ENCODE measurements at regions not wholly inside any gene's neighbourhood (a gene's known extent, or its start where the extent isn't known, plus 50 kb on each side); places are given as distances from the start of the nearest gene placed in this dataset.

- no peak for ATAC-seq
- in situ Hi-C loops (cut with HindIII; ENCODE audit: low pct_unique_long_range_greater_than_20kb, low sequenced_read_pairs): no loop called here
- no TSS peak for BruUV-seq (replicated peaks)
- H3K4me1 ChIP-seq (ENCODE audit: control insufficient read depth, insufficient read depth, low read length): no peaks in the 10 kb centered on the region
- intact Hi-C loops (cut with micrococcal nuclease; ENCODE audit: unreplicated experiment): no loop called here
- no peak overlapping the region for H3K27ac ChIP-seq (ENCODE audit: low read length)
- H3K27me3 ChIP-seq (ENCODE audit: control insufficient read depth, insufficient read depth, low read length): no peaks in the 10 kb centered on the region
- TF ChIP-seq, protein P1, sequence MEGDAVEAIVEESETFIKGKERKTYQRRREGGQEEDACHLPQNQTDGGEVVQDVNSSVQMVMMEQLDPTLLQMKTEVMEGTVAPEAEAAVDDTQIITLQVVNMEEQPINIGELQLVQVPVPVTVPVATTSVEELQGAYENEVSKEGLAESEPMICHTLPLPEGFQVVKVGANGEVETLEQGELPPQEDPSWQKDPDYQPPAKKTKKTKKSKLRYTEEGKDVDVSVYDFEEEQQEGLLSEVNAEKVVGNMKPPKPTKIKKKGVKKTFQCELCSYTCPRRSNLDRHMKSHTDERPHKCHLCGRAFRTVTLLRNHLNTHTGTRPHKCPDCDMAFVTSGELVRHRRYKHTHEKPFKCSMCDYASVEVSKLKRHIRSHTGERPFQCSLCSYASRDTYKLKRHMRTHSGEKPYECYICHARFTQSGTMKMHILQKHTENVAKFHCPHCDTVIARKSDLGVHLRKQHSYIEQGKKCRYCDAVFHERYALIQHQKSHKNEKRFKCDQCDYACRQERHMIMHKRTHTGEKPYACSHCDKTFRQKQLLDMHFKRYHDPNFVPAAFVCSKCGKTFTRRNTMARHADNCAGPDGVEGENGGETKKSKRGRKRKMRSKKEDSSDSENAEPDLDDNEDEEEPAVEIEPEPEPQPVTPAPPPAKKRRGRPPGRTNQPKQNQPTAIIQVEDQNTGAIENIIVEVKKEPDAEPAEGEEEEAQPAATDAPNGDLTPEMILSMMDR (IDR thresholded peaks at IDR 0.05): no peak
- TF ChIP-seq POLR2AphosphoS5 (IDR thresholded peaks at IDR 0.05; ENCODE audit: low read depth, low read length) (no peak), SIN3A (IDR thresholded peaks at IDR 0.05; ENCODE audit: borderline replicate concordance, insufficient read depth, low read depth, low read length) (no peak), TCF7L2 (IDR thresholded peaks at IDR 0.05; ENCODE audit: low read depth, low read length) (no peak)
- TF ChIP-seq, protein P2, sequence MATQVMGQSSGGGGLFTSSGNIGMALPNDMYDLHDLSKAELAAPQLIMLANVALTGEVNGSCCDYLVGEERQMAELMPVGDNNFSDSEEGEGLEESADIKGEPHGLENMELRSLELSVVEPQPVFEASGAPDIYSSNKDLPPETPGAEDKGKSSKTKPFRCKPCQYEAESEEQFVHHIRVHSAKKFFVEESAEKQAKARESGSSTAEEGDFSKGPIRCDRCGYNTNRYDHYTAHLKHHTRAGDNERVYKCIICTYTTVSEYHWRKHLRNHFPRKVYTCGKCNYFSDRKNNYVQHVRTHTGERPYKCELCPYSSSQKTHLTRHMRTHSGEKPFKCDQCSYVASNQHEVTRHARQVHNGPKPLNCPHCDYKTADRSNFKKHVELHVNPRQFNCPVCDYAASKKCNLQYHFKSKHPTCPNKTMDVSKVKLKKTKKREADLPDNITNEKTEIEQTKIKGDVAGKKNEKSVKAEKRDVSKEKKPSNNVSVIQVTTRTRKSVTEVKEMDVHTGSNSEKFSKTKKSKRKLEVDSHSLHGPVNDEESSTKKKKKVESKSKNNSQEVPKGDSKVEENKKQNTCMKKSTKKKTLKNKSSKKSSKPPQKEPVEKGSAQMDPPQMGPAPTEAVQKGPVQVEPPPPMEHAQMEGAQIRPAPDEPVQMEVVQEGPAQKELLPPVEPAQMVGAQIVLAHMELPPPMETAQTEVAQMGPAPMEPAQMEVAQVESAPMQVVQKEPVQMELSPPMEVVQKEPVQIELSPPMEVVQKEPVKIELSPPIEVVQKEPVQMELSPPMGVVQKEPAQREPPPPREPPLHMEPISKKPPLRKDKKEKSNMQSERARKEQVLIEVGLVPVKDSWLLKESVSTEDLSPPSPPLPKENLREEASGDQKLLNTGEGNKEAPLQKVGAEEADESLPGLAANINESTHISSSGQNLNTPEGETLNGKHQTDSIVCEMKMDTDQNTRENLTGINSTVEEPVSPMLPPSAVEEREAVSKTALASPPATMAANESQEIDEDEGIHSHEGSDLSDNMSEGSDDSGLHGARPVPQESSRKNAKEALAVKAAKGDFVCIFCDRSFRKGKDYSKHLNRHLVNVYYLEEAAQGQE (IDR thresholded peaks at IDR 0.05; ENCODE audit: insufficient read depth in 1 of 2, low read depth in 2 of 2, low read length in 1 of 2): no peak
- CTCF ChIA-PET: no interaction called here
- H3K4me3 ChIP-seq (ENCODE audit: low read depth in 2 of 2, low read length in 2 of 2): no peak overlapping the region
- H3K36me3 ChIP-seq (ENCODE audit: control insufficient read depth, insufficient read depth, low read length): no peaks in the 10 kb centered on the region
- H3K9me3 ChIP-seq (ENCODE audit: control insufficient read depth, insufficient read depth, low read depth, low read length): no peaks in the 10 kb centered on the region
- no peak for DNase-seq (ENCODE audit: low read depth, low spot score)
- POLR2A ChIA-PET: no interaction called here
These were observed 97.9 kb upstream of the ATP8B1 start for GRCh38 chr18:57900906-57901435.

DNA sequence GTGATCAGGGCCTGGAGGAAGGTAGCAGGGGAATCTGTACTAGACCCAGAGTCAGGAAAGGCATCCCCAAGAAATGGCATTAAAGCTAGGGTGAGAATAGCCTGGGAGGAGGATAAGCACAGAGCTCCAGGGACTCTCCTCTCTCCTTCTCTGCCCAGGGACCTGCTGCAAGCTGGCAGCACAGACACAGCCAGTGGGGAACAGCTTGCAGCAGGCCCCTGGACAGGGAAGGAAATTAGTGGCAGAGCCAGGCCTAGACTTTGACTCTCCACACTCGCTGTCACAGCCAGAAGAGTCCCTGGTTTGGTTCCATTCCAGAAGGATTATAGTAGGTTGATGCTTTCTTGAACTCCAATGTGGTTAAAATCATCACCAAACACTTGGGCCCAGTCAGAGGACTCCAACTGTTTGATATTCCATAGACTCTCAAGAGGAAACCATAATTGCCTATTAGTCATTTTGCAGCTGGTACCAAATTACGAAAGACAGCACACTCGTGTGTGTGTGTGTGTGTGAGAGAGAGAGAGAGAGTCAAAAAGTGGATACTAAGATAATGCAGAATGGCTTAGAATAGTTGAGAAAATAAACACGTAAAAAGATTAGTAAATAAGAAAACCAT, 95.5 kb upstream of the ATP8B1 start:
- CTCF ChIA-PET: no interaction called here
- Histone ChIP-seq H3K9me3 (ENCODE audit: control insufficient read depth, insufficient read depth, low read depth, low read length) (no peaks in the 10 kb centered on the region), H3K27ac (ENCODE audit: low read length) (no peak overlapping the region), H3K36me3 (ENCODE audit: control insufficient read depth, insufficient read depth, low read length) (no peaks in the 10 kb centered on the region), H3K4me3 (ENCODE audit: low read depth in 2 of 2, low read length in 2 of 2) (no peak overlapping the region), H3K27me3 (ENCODE audit: control insufficient read depth, insufficient read depth, low read length) (no peaks in the 10 kb centered on the region), H3K4me1 (ENCODE audit: control insufficient read depth, insufficient read depth, low read length) (no peaks in the 10 kb centered on the region)
- in situ Hi-C loops (cut with HindIII; ENCODE audit: low pct_unique_long_range_greater_than_20kb, low sequenced_read_pairs) (no loop called here), intact Hi-C loops (cut with micrococcal nuclease; ENCODE audit: unreplicated experiment) (no loop called here)
- ATAC-seq (no peak), DNase-seq (ENCODE audit: low read depth, low spot score) (no peak)
- no TSS peak for BruUV-seq (replicated peaks)
- TF ChIP-seq, protein P1 (IDR thresholded peaks at IDR 0.05): no peak
- no peak for TF ChIP-seq POLR2AphosphoS5 (IDR thresholded peaks at IDR 0.05; ENCODE audit: low read depth, low read length)
- POLR2A ChIA-PET: interaction anchor here (0.6 kb wide), 1 partner anchor 23 kb away, joined by 3 read pairs; no protein-coding TSS in a partner anchor

Data from Panc1 (cell line).